ENCODE measurements at regions not wholly inside any gene's neighbourhood (a gene's known extent, or its start where the extent isn't known, plus 50 kb on each side); places are given as distances from the start of the nearest gene placed in this dataset.

- DNase-seq (ENCODE audit: low spot score) = no peak
- Mint-ChIP-seq H3K27ac (no peak overlapping the region), H3K36me3 (ENCODE audit: low read depth) (no peaks in the 10 kb centered on the region), H3K9me3 (no peaks in the 10 kb centered on the region), H3K27me3 (ENCODE audit: insufficient read depth) (peaks cover 4% of the 10 kb centered on the region), H3K4me3 (no peak overlapping the region), H3K4me1 (ENCODE audit: low read depth) (no peaks in the 10 kb centered on the region)
- intact Hi-C loops (cut with micrococcal nuclease) = no loop called here
Measured at GRCh38 chr20:48169650-48170225, 384.5 kb upstream of the SULF2 start.

GRCh38 chr20:48166082-48166835, 381.0 kb upstream of the SULF2 start:
- intact Hi-C loops (cut with micrococcal nuclease) = no loop called here
- Mint-ChIP-seq H3K27me3 (ENCODE audit: insufficient read depth) (peaks cover 4% of the 10 kb centered on the region), H3K27ac (no peak overlapping the region)

GRCh38 chr20:48165401-48165685, 380.1 kb upstream of the SULF2 start:
- intact Hi-C loops (cut with micrococcal nuclease) = no loop called here
- Mint-ChIP-seq H3K27me3 (ENCODE audit: insufficient read depth) (peaks cover 1% of the 10 kb centered on the region), H3K4me3 (no peak overlapping the region), H3K36me3 (ENCODE audit: low read depth) (no peaks in the 10 kb centered on the region), H3K9me3 (no peaks in the 10 kb centered on the region), H3K27ac (no peak overlapping the region), H3K4me1 (ENCODE audit: low read depth) (no peaks in the 10 kb centered on the region)
- DNase-seq (ENCODE audit: low spot score) = no peak

More at GRCh38 chr20:48166082-48166835, 381.0 kb upstream of the SULF2 start:
- Mint-ChIP-seq H3K4me3 (no peak overlapping the region), H3K4me1 (ENCODE audit: low read depth) (no peaks in the 10 kb centered on the region), H3K36me3 (ENCODE audit: low read depth) (no peaks in the 10 kb centered on the region), H3K9me3 (no peaks in the 10 kb centered on the region)
- DNase-seq (ENCODE audit: low spot score) = no peak

GRCh38 chr20:48164566-48165400, 379.5 kb upstream of the SULF2 start:
- H3K36me3 Mint-ChIP-seq (ENCODE audit: low read depth) = no peaks in the 10 kb centered on the region
- peaks cover 1% of the 10 kb centered on the region for H3K27me3 Mint-ChIP-seq (ENCODE audit: insufficient read depth)
- no peak overlapping the region for H3K27ac Mint-ChIP-seq
- intact Hi-C loops (cut with micrococcal nuclease) = no loop called here
- no peaks in the 10 kb centered on the region for H3K4me1 Mint-ChIP-seq (ENCODE audit: low read depth)
- H3K4me3 Mint-ChIP-seq = no peak overlapping the region
- DNase-seq (ENCODE audit: low spot score) = no peak
- H3K9me3 Mint-ChIP-seq = no peaks in the 10 kb centered on the region

- H3K27ac Mint-ChIP-seq = no peak overlapping the region
- DNase-seq (ENCODE audit: low spot score) = no peak
- H3K4me1 Mint-ChIP-seq (ENCODE audit: low read depth) = no peaks in the 10 kb centered on the region
- H3K36me3 Mint-ChIP-seq (ENCODE audit: low read depth) = no peaks in the 10 kb centered on the region
- intact Hi-C loops (cut with micrococcal nuclease) = no loop called here
- H3K4me3 Mint-ChIP-seq = no peak overlapping the region
- H3K9me3 Mint-ChIP-seq = no peaks in the 10 kb centered on the region
- peaks cover 1% of the 10 kb centered on the region for H3K27me3 Mint-ChIP-seq (ENCODE audit: insufficient read depth)
Measured at GRCh38 chr20:48164034-48164433, 378.8 kb upstream of the SULF2 start.

- H3K27ac Mint-ChIP-seq = no peak overlapping the region
- DNase-seq (ENCODE audit: low spot score) = no peak
- H3K4me3 Mint-ChIP-seq = no peak overlapping the region
- intact Hi-C loops (cut with micrococcal nuclease) = no loop called here
- H3K4me1 Mint-ChIP-seq (ENCODE audit: low read depth) = no peaks in the 10 kb centered on the region
- H3K27me3 Mint-ChIP-seq (ENCODE audit: insufficient read depth) = peaks cover 1% of the 10 kb centered on the region
- no peaks in the 10 kb centered on the region for H3K36me3 Mint-ChIP-seq (ENCODE audit: low read depth)
- H3K9me3 Mint-ChIP-seq = no peaks in the 10 kb centered on the region
Measured at GRCh38 chr20:48163505-48163904, 378.2 kb upstream of the SULF2 start.

GRCh38 chr20:48162621-48163020, 377.3 kb upstream of the SULF2 start:
- Mint-ChIP-seq H3K36me3 (ENCODE audit: low read depth) (no peaks in the 10 kb centered on the region), H3K27ac (no peak overlapping the region), H3K9me3 (no peaks in the 10 kb centered on the region), H3K4me1 (ENCODE audit: low read depth) (no peaks in the 10 kb centered on the region), H3K4me3 (no peak overlapping the region), H3K27me3 (ENCODE audit: insufficient read depth) (peaks cover 2% of the 10 kb centered on the region)
- intact Hi-C loops (cut with micrococcal nuclease) = no loop called here
- DNase-seq (ENCODE audit: low spot score) = no peak

- intact Hi-C loops (cut with micrococcal nuclease) = no loop called here
- Mint-ChIP-seq H3K27me3 (ENCODE audit: insufficient read depth) (peaks cover 2% of the 10 kb centered on the region), H3K4me1 (ENCODE audit: low read depth) (no peaks in the 10 kb centered on the region), H3K9me3 (no peaks in the 10 kb centered on the region), H3K27ac (no peak overlapping the region), H3K36me3 (ENCODE audit: low read depth) (no peaks in the 10 kb centered on the region), H3K4me3 (no peak overlapping the region)
- DNase-seq (ENCODE audit: low spot score) = no peak
Measured at GRCh38 chr20:48159145-48160008, 374.1 kb upstream of the SULF2 start.

GRCh38 chr20:48158014-48158413, 372.7 kb upstream of the SULF2 start:
- H3K36me3 Mint-ChIP-seq (ENCODE audit: low read depth) = no peaks in the 10 kb centered on the region
- intact Hi-C loops (cut with micrococcal nuclease) = no loop called here
- H3K9me3 Mint-ChIP-seq = no peaks in the 10 kb centered on the region

GRCh38 chr20:48156951-48157700, 371.8 kb upstream of the SULF2 start:
- Mint-ChIP-seq H3K9me3 (no peaks in the 10 kb centered on the region), H3K27me3 (ENCODE audit: insufficient read depth) (peaks cover 2% of the 10 kb centered on the region), H3K4me3 (no peak overlapping the region), H3K4me1 (ENCODE audit: low read depth) (no peaks in the 10 kb centered on the region), H3K36me3 (ENCODE audit: low read depth) (no peaks in the 10 kb centered on the region), H3K27ac (no peak overlapping the region)
- DNase-seq (ENCODE audit: low spot score) = no peak
- intact Hi-C loops (cut with micrococcal nuclease) = no loop called here

More at GRCh38 chr20:48158014-48158413, 372.7 kb upstream of the SULF2 start:
- Mint-ChIP-seq H3K27me3 (ENCODE audit: insufficient read depth) (peaks cover 2% of the 10 kb centered on the region), H3K4me1 (ENCODE audit: low read depth) (no peaks in the 10 kb centered on the region), H3K27ac (no peak overlapping the region), H3K4me3 (no peak overlapping the region)
- no peak for DNase-seq (ENCODE audit: low spot score)

GRCh38 chr20:48156521-48156920, 371.2 kb upstream of the SULF2 start:
- H3K4me1 Mint-ChIP-seq (ENCODE audit: low read depth) = no peaks in the 10 kb centered on the region
- intact Hi-C loops (cut with micrococcal nuclease) = no loop called here
- peaks cover 2% of the 10 kb centered on the region for H3K27me3 Mint-ChIP-seq (ENCODE audit: insufficient read depth)
- no peaks in the 10 kb centered on the region for H3K36me3 Mint-ChIP-seq (ENCODE audit: low read depth)
- H3K4me3 Mint-ChIP-seq = no peak overlapping the region
- no peak for DNase-seq (ENCODE audit: low spot score)
- H3K27ac Mint-ChIP-seq = no peak overlapping the region
- no peaks in the 10 kb centered on the region for H3K9me3 Mint-ChIP-seq

GRCh38 chr20:48155268-48155667, 370.0 kb upstream of the SULF2 start:
- Mint-ChIP-seq H3K4me1 (ENCODE audit: low read depth) (no peaks in the 10 kb centered on the region), H3K9me3 (no peaks in the 10 kb centered on the region), H3K4me3 (no peak overlapping the region), H3K27me3 (ENCODE audit: insufficient read depth) (peaks cover 2% of the 10 kb centered on the region), H3K36me3 (ENCODE audit: low read depth) (no peaks in the 10 kb centered on the region), H3K27ac (no peak overlapping the region)
- no peak for DNase-seq (ENCODE audit: low spot score)
- intact Hi-C loops (cut with micrococcal nuclease) = no loop called here
